ENCODE measurements at regions not wholly inside any gene's neighbourhood (a gene's known extent, or its start where the extent isn't known, plus 50 kb on each side); places are given as distances from the start of the nearest gene placed in this dataset.

GRCh38 chr20:20920433-20920832, 185.7 kb downstream of the LINC00237 start:
- TF ChIP-seq ZBTB11 (CRISPR knock-in tag; IDR thresholded peaks at IDR 0.05) (no peak), CBX5 (IDR thresholded peaks at IDR 0.05; ENCODE audit: borderline replicate concordance, low read depth) (no peak), ATF2 (CRISPR knock-in tag; IDR thresholded peaks at IDR 0.05) (no peak), HDAC6 (IDR thresholded peaks at IDR 0.05; ENCODE audit: low read depth, low read length) (no peak), JUNB (CRISPR knock-in tag; conservative IDR thresholded peaks at IDR 0.05) (no peak), CTCF (IDR thresholded peaks at IDR 0.05 in 2 of 3, conservative IDR thresholded peaks at IDR 0.05 in 1 of 3; ENCODE audit: insufficient read depth in 2 of 3, low read depth in 1 of 3, low read length in 3 of 3) (no peak), GTF2F1 (IDR thresholded peaks at IDR 0.05; ENCODE audit: low read depth, low read length) (no peak), POLR2A (conservative IDR thresholded peaks at IDR 0.05) (no peak)

Measured in K562 (cell line).